ENCODE measurements at regions not wholly inside any gene's neighbourhood (a gene's known extent, or its start where the extent isn't known, plus 50 kb on each side); places are given as distances from the start of the nearest gene placed in this dataset.

GRCh38 chr5:167447466-167448375 lies 843.7 kb upstream of the WWC1 start:
- intact Hi-C loops (cut with micrococcal nuclease; ENCODE audit: unreplicated experiment) = no loop called here
- Histone ChIP-seq H3K27ac (ENCODE audit: control insufficient read depth, insufficient read depth) (no peak overlapping the region), H3K27me3 (replicated peaks in 1 of 2; ENCODE audit: control insufficient read depth in 2 of 2, insufficient read depth in 2 of 2, low read length in 1 of 2) (no peaks in the 10 kb centered on the region), H2AFZ (ENCODE audit: control insufficient read depth, low read depth, low read length) (no peak overlapping the region), H3K36me3 (ENCODE audit: control insufficient read depth in 2 of 2, insufficient read depth in 2 of 2, low read length in 1 of 2) (no peaks in the 10 kb centered on the region), H3K79me2 (ENCODE audit: control insufficient read depth, insufficient read depth, low read length) (no peaks in the 10 kb centered on the region), H3K4me1 (ENCODE audit: control insufficient read depth, insufficient read depth, low read length) (no peaks in the 10 kb centered on the region), H3K4me3 (no peak overlapping the region), H3K4me2 (ENCODE audit: control insufficient read depth, insufficient read depth) (no peak overlapping the region), H3K9me3 (replicated peaks; ENCODE audit: control insufficient read depth, insufficient read depth, low read length) (no peaks in the 10 kb centered on the region), H3K9ac (ENCODE audit: control insufficient read depth, insufficient read depth, low read length) (no peak overlapping the region), H4K20me1 (ENCODE audit: control insufficient read depth, insufficient read depth) (no peaks in the 10 kb centered on the region)
- WGBS (ENCODE audit: insufficient coverage, insufficient replicate concordance, low lambda C conversion rate, missing lambda C conversion rate) = 15% methylated on average over 8 of the region's 8 CpGs
- in situ Hi-C loops (cut with MboI) = no loop called here
- FAIRE-seq (no peak), ATAC-seq (no peak), DNase-seq (ENCODE audit: low read depth, low spot score) (no peak)
- BruUV-seq (replicated peaks) = no TSS peak
- POLR2A ChIA-PET = no interaction called here
- CTCF ChIA-PET = no interaction called here
- RAD21 ChIA-PET (ENCODE audit: unreplicated experiment) = no interaction called here
- SMC1A ChIA-PET (ENCODE audit: uncharacterized antibody, unreplicated experiment) = no interaction called here
- TF ChIP-seq POLR2AphosphoS2 (IDR thresholded peaks at IDR 0.05; ENCODE audit: low read depth, low read length) = no peak
- no peak for TF ChIP-seq RBBP5 (conservative IDR thresholded peaks at IDR 0.05)
- no peak for TF ChIP-seq NRF1 (conservative IDR thresholded peaks at IDR 0.05; ENCODE audit: low read depth, low read length)
- TF ChIP-seq JUND (IDR thresholded peaks at IDR 0.05; ENCODE audit: low read depth, low read length) = no peak
- no peak for TF ChIP-seq LARP7 (IDR thresholded peaks at IDR 0.05)
- TF ChIP-seq KAT2A (conservative IDR thresholded peaks at IDR 0.05; ENCODE audit: control insufficient read depth, low read depth, low read length) = no peak
- no peak for TF ChIP-seq CHD2 (IDR thresholded peaks at IDR 0.05; ENCODE audit: borderline replicate concordance, low read depth, low read length)
- TF ChIP-seq SMAD1 (IDR thresholded peaks at IDR 0.05; ENCODE audit: low read depth, partially characterized antibody) = no peak
- no peak for TF ChIP-seq SP1 (IDR thresholded peaks at IDR 0.05; ENCODE audit: low read depth, low read length)

Measured in GM12878 (cell line).